ENCODE measurements at regions not wholly inside any gene's neighbourhood (a gene's known extent, or its start where the extent isn't known, plus 50 kb on each side); places are given as distances from the start of the nearest gene placed in this dataset.

DNA sequence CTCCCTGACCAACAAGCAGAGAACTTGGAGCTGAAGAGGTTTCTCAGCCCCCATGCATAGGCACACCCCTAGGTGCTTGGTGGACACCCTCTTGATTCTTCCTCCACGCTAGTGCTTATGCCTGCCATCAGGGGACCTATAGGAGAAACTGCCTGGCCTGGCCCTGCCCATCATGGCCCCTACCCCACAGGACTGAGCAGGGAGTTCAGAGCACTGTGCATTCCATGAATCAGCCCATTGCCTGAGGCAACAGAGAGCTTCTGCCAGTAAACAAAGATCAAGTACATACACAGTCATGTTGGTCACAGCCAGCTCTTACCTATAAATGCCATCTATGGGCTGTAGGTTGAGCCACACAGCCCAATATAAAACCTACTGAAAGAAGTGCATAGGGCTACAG, 99.1 kb upstream of the EDNRA start:
- TF ChIP-seq, protein P1, sequence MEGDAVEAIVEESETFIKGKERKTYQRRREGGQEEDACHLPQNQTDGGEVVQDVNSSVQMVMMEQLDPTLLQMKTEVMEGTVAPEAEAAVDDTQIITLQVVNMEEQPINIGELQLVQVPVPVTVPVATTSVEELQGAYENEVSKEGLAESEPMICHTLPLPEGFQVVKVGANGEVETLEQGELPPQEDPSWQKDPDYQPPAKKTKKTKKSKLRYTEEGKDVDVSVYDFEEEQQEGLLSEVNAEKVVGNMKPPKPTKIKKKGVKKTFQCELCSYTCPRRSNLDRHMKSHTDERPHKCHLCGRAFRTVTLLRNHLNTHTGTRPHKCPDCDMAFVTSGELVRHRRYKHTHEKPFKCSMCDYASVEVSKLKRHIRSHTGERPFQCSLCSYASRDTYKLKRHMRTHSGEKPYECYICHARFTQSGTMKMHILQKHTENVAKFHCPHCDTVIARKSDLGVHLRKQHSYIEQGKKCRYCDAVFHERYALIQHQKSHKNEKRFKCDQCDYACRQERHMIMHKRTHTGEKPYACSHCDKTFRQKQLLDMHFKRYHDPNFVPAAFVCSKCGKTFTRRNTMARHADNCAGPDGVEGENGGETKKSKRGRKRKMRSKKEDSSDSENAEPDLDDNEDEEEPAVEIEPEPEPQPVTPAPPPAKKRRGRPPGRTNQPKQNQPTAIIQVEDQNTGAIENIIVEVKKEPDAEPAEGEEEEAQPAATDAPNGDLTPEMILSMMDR (IDR thresholded peaks at IDR 0.05), result no peak
- no peak for TF ChIP-seq POLR2A (IDR thresholded peaks at IDR 0.05)
